ENCODE measurements at regions not wholly inside any gene's neighbourhood (a gene's known extent, or its start where the extent isn't known, plus 50 kb on each side); places are given as distances from the start of the nearest gene placed in this dataset.

GRCh38 chr13:80642641-80643040 is 301.7 kb upstream of the SPRY2 start:
- Histone ChIP-seq H3K27me3 (ENCODE audit: control insufficient read depth in 1 of 2, insufficient read depth in 2 of 2, low read length in 2 of 2) (no peaks in the 10 kb centered on the region), H3K4me3 (ENCODE audit: low read depth in 1 of 2, low read length in 2 of 2) (no peak overlapping the region), H3K27ac (ENCODE audit: low read depth, low read length) (no peak overlapping the region), H3K9ac (ENCODE audit: low read length) (no peak overlapping the region), H3K9me3 (ENCODE audit: low read length) (no peaks in the 10 kb centered on the region), H3K4me1 (ENCODE audit: insufficient read depth, low read length) (no peaks in the 10 kb centered on the region), H3K36me3 (ENCODE audit: insufficient read depth, low read length) (no peaks in the 10 kb centered on the region)

GRCh38 chr13:80633251-80633650 is 292.3 kb upstream of the SPRY2 start:
- no peaks in the 10 kb centered on the region for H3K9me3 ChIP-seq (ENCODE audit: low read length)
- H3K4me3 ChIP-seq (ENCODE audit: low read depth in 1 of 2, low read length in 2 of 2), result no peak overlapping the region
- no peak overlapping the region for H3K9ac ChIP-seq (ENCODE audit: low read length)
- no peaks in the 10 kb centered on the region for H3K27me3 ChIP-seq (ENCODE audit: control insufficient read depth in 1 of 2, insufficient read depth in 2 of 2, low read length in 2 of 2)
- H3K27ac ChIP-seq (ENCODE audit: low read depth, low read length), result no peak overlapping the region
- H3K4me1 ChIP-seq (ENCODE audit: insufficient read depth, low read length), result no peaks in the 10 kb centered on the region
- H3K36me3 ChIP-seq (ENCODE audit: insufficient read depth, low read length), result no peaks in the 10 kb centered on the region

GRCh38 chr13:80630685-80631121 is 289.8 kb upstream of the SPRY2 start:
- no peak overlapping the region for H3K27ac ChIP-seq (ENCODE audit: low read depth, low read length)
- no peak overlapping the region for H3K9ac ChIP-seq (ENCODE audit: low read length)
- H3K4me3 ChIP-seq (ENCODE audit: low read depth in 1 of 2, low read length in 2 of 2), result no peak overlapping the region
- H3K4me1 ChIP-seq (ENCODE audit: insufficient read depth, low read length), result no peaks in the 10 kb centered on the region
- no peaks in the 10 kb centered on the region for H3K9me3 ChIP-seq (ENCODE audit: low read length)
- H3K27me3 ChIP-seq (ENCODE audit: control insufficient read depth in 1 of 2, insufficient read depth in 2 of 2, low read length in 2 of 2), result no peaks in the 10 kb centered on the region
- H3K36me3 ChIP-seq (ENCODE audit: insufficient read depth, low read length), result no peaks in the 10 kb centered on the region

- H3K27ac ChIP-seq (ENCODE audit: low read depth, low read length), result no peak overlapping the region
- no peaks in the 10 kb centered on the region for H3K36me3 ChIP-seq (ENCODE audit: insufficient read depth, low read length)
- no peaks in the 10 kb centered on the region for H3K27me3 ChIP-seq (ENCODE audit: control insufficient read depth in 1 of 2, insufficient read depth in 2 of 2, low read length in 2 of 2)
- no peaks in the 10 kb centered on the region for H3K4me1 ChIP-seq (ENCODE audit: insufficient read depth, low read length)
- H3K9ac ChIP-seq (ENCODE audit: low read length), result no peak overlapping the region
- no peaks in the 10 kb centered on the region for H3K9me3 ChIP-seq (ENCODE audit: low read length)
- H3K4me3 ChIP-seq (ENCODE audit: low read depth in 1 of 2, low read length in 2 of 2), result no peak overlapping the region
Measured at GRCh38 chr13:80618781-80619180, 277.9 kb upstream of the SPRY2 start.

- H3K36me3 ChIP-seq (ENCODE audit: insufficient read depth, low read length), result no peaks in the 10 kb centered on the region
- H3K27me3 ChIP-seq (ENCODE audit: control insufficient read depth in 1 of 2, insufficient read depth in 2 of 2, low read length in 2 of 2), result no peaks in the 10 kb centered on the region
- H3K9ac ChIP-seq (ENCODE audit: low read length), result no peak overlapping the region
- no peaks in the 10 kb centered on the region for H3K9me3 ChIP-seq (ENCODE audit: low read length)
- no peak overlapping the region for H3K4me3 ChIP-seq (ENCODE audit: low read depth in 1 of 2, low read length in 2 of 2)
- H3K27ac ChIP-seq (ENCODE audit: low read depth, low read length), result no peak overlapping the region
- no peaks in the 10 kb centered on the region for H3K4me1 ChIP-seq (ENCODE audit: insufficient read depth, low read length)
Measured at GRCh38 chr13:80612804-80613203, 271.9 kb upstream of the SPRY2 start.

GRCh38 chr13:80611310-80611709 is 270.4 kb upstream of the SPRY2 start:
- Histone ChIP-seq H3K27me3 (ENCODE audit: control insufficient read depth in 1 of 2, insufficient read depth in 2 of 2, low read length in 2 of 2) (no peaks in the 10 kb centered on the region), H3K9ac (ENCODE audit: low read length) (no peak overlapping the region), H3K36me3 (ENCODE audit: insufficient read depth, low read length) (no peaks in the 10 kb centered on the region), H3K4me1 (ENCODE audit: insufficient read depth, low read length) (no peaks in the 10 kb centered on the region), H3K4me3 (ENCODE audit: low read depth in 1 of 2, low read length in 2 of 2) (no peak overlapping the region), H3K27ac (ENCODE audit: low read depth, low read length) (no peak overlapping the region), H3K9me3 (ENCODE audit: low read length) (no peaks in the 10 kb centered on the region)

GRCh38 chr13:80605716-80606115 is 264.8 kb upstream of the SPRY2 start:
- Histone ChIP-seq H3K36me3 (ENCODE audit: insufficient read depth, low read length) (no peaks in the 10 kb centered on the region), H3K4me1 (ENCODE audit: insufficient read depth, low read length) (no peaks in the 10 kb centered on the region), H3K4me3 (ENCODE audit: low read depth in 1 of 2, low read length in 2 of 2) (no peak overlapping the region), H3K9ac (ENCODE audit: low read length) (no peak overlapping the region), H3K27me3 (ENCODE audit: control insufficient read depth in 1 of 2, insufficient read depth in 2 of 2, low read length in 2 of 2) (no peaks in the 10 kb centered on the region), H3K27ac (ENCODE audit: low read depth, low read length) (no peak overlapping the region), H3K9me3 (ENCODE audit: low read length) (no peaks in the 10 kb centered on the region)

- Histone ChIP-seq H3K9ac (ENCODE audit: low read length) (no peak overlapping the region), H3K4me3 (ENCODE audit: low read depth in 1 of 2, low read length in 2 of 2) (no peak overlapping the region), H3K9me3 (ENCODE audit: low read length) (no peaks in the 10 kb centered on the region), H3K36me3 (ENCODE audit: insufficient read depth, low read length) (no peaks in the 10 kb centered on the region), H3K4me1 (ENCODE audit: insufficient read depth, low read length) (no peaks in the 10 kb centered on the region), H3K27ac (ENCODE audit: low read depth, low read length) (no peak overlapping the region), H3K27me3 (ENCODE audit: control insufficient read depth in 1 of 2, insufficient read depth in 2 of 2, low read length in 2 of 2) (no peaks in the 10 kb centered on the region)
Measured at GRCh38 chr13:80605011-80605410, 264.1 kb upstream of the SPRY2 start.

- Histone ChIP-seq H3K4me3 (ENCODE audit: low read depth in 1 of 2, low read length in 2 of 2) (no peak overlapping the region), H3K36me3 (ENCODE audit: insufficient read depth, low read length) (no peaks in the 10 kb centered on the region), H3K27me3 (ENCODE audit: control insufficient read depth in 1 of 2, insufficient read depth in 2 of 2, low read length in 2 of 2) (no peaks in the 10 kb centered on the region), H3K9me3 (ENCODE audit: low read length) (no peaks in the 10 kb centered on the region), H3K9ac (ENCODE audit: low read length) (no peak overlapping the region), H3K27ac (ENCODE audit: low read depth, low read length) (no peak overlapping the region), H3K4me1 (ENCODE audit: insufficient read depth, low read length) (no peaks in the 10 kb centered on the region)
Measured at GRCh38 chr13:80604098-80604497, 263.2 kb upstream of the SPRY2 start.

- Histone ChIP-seq H3K36me3 (ENCODE audit: insufficient read depth, low read length) (no peaks in the 10 kb centered on the region), H3K4me1 (ENCODE audit: insufficient read depth, low read length) (no peaks in the 10 kb centered on the region), H3K27ac (ENCODE audit: low read depth, low read length) (no peak overlapping the region), H3K27me3 (ENCODE audit: control insufficient read depth in 1 of 2, insufficient read depth in 2 of 2, low read length in 2 of 2) (no peaks in the 10 kb centered on the region), H3K9ac (ENCODE audit: low read length) (no peak overlapping the region), H3K4me3 (ENCODE audit: low read depth in 1 of 2, low read length in 2 of 2) (no peak overlapping the region), H3K9me3 (ENCODE audit: low read length) (no peaks in the 10 kb centered on the region)
Measured at GRCh38 chr13:80603351-80603750, 262.4 kb upstream of the SPRY2 start.

GRCh38 chr13:80599765-80600164 is 258.8 kb upstream of the SPRY2 start:
- no peak overlapping the region for H3K27ac ChIP-seq (ENCODE audit: low read depth, low read length)
- H3K9me3 ChIP-seq (ENCODE audit: low read length), result no peaks in the 10 kb centered on the region
- H3K4me3 ChIP-seq (ENCODE audit: low read depth in 1 of 2, low read length in 2 of 2), result no peak overlapping the region
- no peaks in the 10 kb centered on the region for H3K4me1 ChIP-seq (ENCODE audit: insufficient read depth, low read length)
- H3K9ac ChIP-seq (ENCODE audit: low read length), result no peak overlapping the region
- no peaks in the 10 kb centered on the region for H3K36me3 ChIP-seq (ENCODE audit: insufficient read depth, low read length)
- H3K27me3 ChIP-seq (ENCODE audit: control insufficient read depth in 1 of 2, insufficient read depth in 2 of 2, low read length in 2 of 2), result no peaks in the 10 kb centered on the region

- no peak overlapping the region for H3K27ac ChIP-seq (ENCODE audit: low read depth, low read length)
- H3K36me3 ChIP-seq (ENCODE audit: insufficient read depth, low read length), result no peaks in the 10 kb centered on the region
Measured at GRCh38 chr13:80598189-80598588, 257.3 kb upstream of the SPRY2 start.

More at GRCh38 chr13:80598189-80598588, 257.3 kb upstream of the SPRY2 start:
- Histone ChIP-seq H3K9me3 (ENCODE audit: low read length) (no peaks in the 10 kb centered on the region), H3K9ac (ENCODE audit: low read length) (no peak overlapping the region), H3K4me1 (ENCODE audit: insufficient read depth, low read length) (no peaks in the 10 kb centered on the region), H3K4me3 (ENCODE audit: low read depth in 1 of 2, low read length in 2 of 2) (no peak overlapping the region), H3K27me3 (ENCODE audit: control insufficient read depth in 1 of 2, insufficient read depth in 2 of 2, low read length in 2 of 2) (no peaks in the 10 kb centered on the region)

Measured in muscle layer of colon (tissue), 2 donors.